ENCODE measurements at regions not wholly inside any gene's neighbourhood (a gene's known extent, or its start where the extent isn't known, plus 50 kb on each side); places are given as distances from the start of the nearest gene placed in this dataset.

- H3K36me3 Mint-ChIP-seq: no peaks in the 10 kb centered on the region
- no peak for ATAC-seq (ENCODE audit: low read depth)
- H3K4me3 Mint-ChIP-seq: no peak overlapping the region
- POLR2A ChIA-PET: no interaction called here
- H3K27me3 Mint-ChIP-seq: peaks cover under 1% of the 10 kb centered on the region
- no peak overlapping the region for H3K27ac Mint-ChIP-seq
- H3K4me1 Mint-ChIP-seq: no peaks in the 10 kb centered on the region
- H3K9me3 Mint-ChIP-seq: peaks cover 2% of the 10 kb centered on the region
- no peak for DNase-seq
Measured at GRCh38 chr11:15742626-15743519, 613.5 kb downstream of the SOX6 start.

- Mint-ChIP-seq H3K9me3 (peaks cover 2% of the 10 kb centered on the region), H3K36me3 (no peaks in the 10 kb centered on the region), H3K27me3 (peaks cover 3% of the 10 kb centered on the region), H3K27ac (no peak overlapping the region), H3K4me1 (no peaks in the 10 kb centered on the region), H3K4me3 (no peak overlapping the region)
- no peak for DNase-seq
- no peak for ATAC-seq (ENCODE audit: low read depth)
- POLR2A ChIA-PET: no interaction called here
Measured at GRCh38 chr11:15744693-15745092, 611.7 kb downstream of the SOX6 start.

- Mint-ChIP-seq H3K27me3 (peaks cover 3% of the 10 kb centered on the region), H3K36me3 (no peaks in the 10 kb centered on the region), H3K4me1 (no peaks in the 10 kb centered on the region), H3K9me3 (peaks cover 2% of the 10 kb centered on the region), H3K27ac (no peak overlapping the region), H3K4me3 (no peak overlapping the region)
- ATAC-seq (ENCODE audit: low read depth): no peak
- POLR2A ChIA-PET: no interaction called here
- DNase-seq: no peak
Measured at GRCh38 chr11:15745266-15745665, 611.1 kb downstream of the SOX6 start.

GRCh38 chr11:15747671-15748070, 608.7 kb downstream of the SOX6 start:
- no peak overlapping the region for H3K27ac Mint-ChIP-seq
- peaks cover 2% of the 10 kb centered on the region for H3K9me3 Mint-ChIP-seq
- no peak overlapping the region for H3K4me3 Mint-ChIP-seq
- H3K36me3 Mint-ChIP-seq: no peaks in the 10 kb centered on the region
- peaks cover 3% of the 10 kb centered on the region for H3K27me3 Mint-ChIP-seq
- DNase-seq: no peak
- no peak for ATAC-seq (ENCODE audit: low read depth)
- no peaks in the 10 kb centered on the region for H3K4me1 Mint-ChIP-seq
- POLR2A ChIA-PET: no interaction called here

DNA sequence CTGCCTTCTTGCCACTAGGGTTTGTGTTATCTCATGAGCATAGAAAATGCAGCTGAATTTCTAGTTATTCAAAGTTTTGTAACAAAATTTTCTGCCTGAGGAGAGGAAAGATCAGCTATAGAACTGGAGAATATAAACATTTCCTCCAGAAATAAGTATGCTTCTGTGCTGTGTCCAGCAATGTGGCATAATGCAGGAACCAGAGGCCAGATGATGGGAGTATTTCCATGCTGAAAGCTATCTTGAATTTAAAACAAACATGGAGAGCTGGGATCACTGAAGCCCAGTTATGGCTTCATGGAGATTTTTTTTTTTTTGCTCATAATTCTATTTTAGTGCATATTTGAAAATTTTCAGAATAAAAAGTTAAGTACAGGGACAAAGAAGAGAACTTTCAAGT, 608.2 kb downstream of the SOX6 start:
- DNase-seq (no peak), ATAC-seq (ENCODE audit: low read depth) (no peak)
- Mint-ChIP-seq H3K36me3 (no peaks in the 10 kb centered on the region), H3K4me3 (no peak overlapping the region), H3K4me1 (no peaks in the 10 kb centered on the region), H3K27me3 (peaks cover 3% of the 10 kb centered on the region), H3K9me3 (peaks cover 2% of the 10 kb centered on the region), H3K27ac (no peak overlapping the region)
- POLR2A ChIA-PET: no interaction called here

- H3K4me3 Mint-ChIP-seq: no peak overlapping the region
- H3K9me3 Mint-ChIP-seq: peaks cover 2% of the 10 kb centered on the region
- H3K27me3 Mint-ChIP-seq: peaks cover 3% of the 10 kb centered on the region
- POLR2A ChIA-PET: no interaction called here
- H3K4me1 Mint-ChIP-seq: no peaks in the 10 kb centered on the region
- no peaks in the 10 kb centered on the region for H3K36me3 Mint-ChIP-seq
- DNase-seq: no peak
- no peak for ATAC-seq (ENCODE audit: low read depth)
- no peak overlapping the region for H3K27ac Mint-ChIP-seq
Measured at GRCh38 chr11:15748741-15749140, 607.6 kb downstream of the SOX6 start.

DNA sequence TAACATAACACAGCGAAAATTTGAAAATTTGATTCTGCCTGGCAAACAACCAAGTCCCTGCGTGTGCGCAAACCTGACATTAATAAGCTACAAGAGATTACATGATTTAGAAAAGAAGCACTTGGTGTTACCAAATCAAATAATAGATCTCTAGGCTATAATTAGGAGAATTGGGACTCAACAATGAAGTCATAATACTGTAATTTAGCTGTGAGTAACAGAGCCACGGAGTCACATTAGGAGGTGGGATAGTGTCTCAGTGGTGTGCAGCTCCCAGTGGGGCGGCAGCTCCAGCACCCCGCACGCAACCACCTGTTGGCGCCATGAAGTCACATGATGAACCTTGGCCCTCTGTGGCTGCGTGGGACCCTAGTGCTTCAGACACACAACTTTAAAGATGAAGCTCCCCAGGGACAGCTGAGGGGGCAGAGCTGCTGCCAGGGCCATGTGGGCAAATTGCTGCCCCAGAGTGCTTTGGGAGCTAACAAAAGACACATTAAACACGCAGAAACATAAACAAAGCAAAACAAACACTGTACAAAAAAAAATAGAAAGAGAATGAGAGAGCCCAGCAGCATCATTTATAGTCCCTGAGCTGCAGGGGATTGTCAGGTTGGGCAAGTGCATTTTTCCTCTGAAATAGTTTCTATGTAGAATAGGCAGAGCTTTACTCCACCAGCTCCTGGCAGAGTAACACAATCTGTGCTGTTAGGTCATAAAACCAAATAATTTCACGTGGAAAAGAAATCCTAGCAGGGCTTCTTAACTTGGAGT, 605.6 kb downstream of the SOX6 start:
- H3K27ac Mint-ChIP-seq: no peak overlapping the region
- H3K27me3 Mint-ChIP-seq: peaks cover 3% of the 10 kb centered on the region
- H3K36me3 Mint-ChIP-seq: no peaks in the 10 kb centered on the region
- POLR2A ChIA-PET: no interaction called here
- DNase-seq (no peak), ATAC-seq (ENCODE audit: low read depth) (no peak)
- no peaks in the 10 kb centered on the region for H3K9me3 Mint-ChIP-seq
- H3K4me1 Mint-ChIP-seq: no peaks in the 10 kb centered on the region
- no peak overlapping the region for H3K4me3 Mint-ChIP-seq

GRCh38 chr11:15754221-15754620, 602.1 kb downstream of the SOX6 start:
- no peak overlapping the region for H3K4me3 Mint-ChIP-seq
- ATAC-seq (ENCODE audit: low read depth) (no peak), DNase-seq (no peak)
- no peaks in the 10 kb centered on the region for H3K9me3 Mint-ChIP-seq
- no peak overlapping the region for H3K27ac Mint-ChIP-seq
- POLR2A ChIA-PET: no interaction called here
- peaks cover 2% of the 10 kb centered on the region for H3K27me3 Mint-ChIP-seq
- H3K36me3 Mint-ChIP-seq: no peaks in the 10 kb centered on the region
- H3K4me1 Mint-ChIP-seq: no peaks in the 10 kb centered on the region

- Mint-ChIP-seq H3K36me3 (no peaks in the 10 kb centered on the region), H3K27me3 (peaks cover 2% of the 10 kb centered on the region), H3K4me3 (no peak overlapping the region), H3K4me1 (no peaks in the 10 kb centered on the region), H3K27ac (no peak overlapping the region), H3K9me3 (no peaks in the 10 kb centered on the region)
- POLR2A ChIA-PET: no interaction called here
- ATAC-seq (ENCODE audit: low read depth) (no peak), DNase-seq (no peak)
Measured at GRCh38 chr11:15757048-15757698, 599.2 kb downstream of the SOX6 start.

DNA sequence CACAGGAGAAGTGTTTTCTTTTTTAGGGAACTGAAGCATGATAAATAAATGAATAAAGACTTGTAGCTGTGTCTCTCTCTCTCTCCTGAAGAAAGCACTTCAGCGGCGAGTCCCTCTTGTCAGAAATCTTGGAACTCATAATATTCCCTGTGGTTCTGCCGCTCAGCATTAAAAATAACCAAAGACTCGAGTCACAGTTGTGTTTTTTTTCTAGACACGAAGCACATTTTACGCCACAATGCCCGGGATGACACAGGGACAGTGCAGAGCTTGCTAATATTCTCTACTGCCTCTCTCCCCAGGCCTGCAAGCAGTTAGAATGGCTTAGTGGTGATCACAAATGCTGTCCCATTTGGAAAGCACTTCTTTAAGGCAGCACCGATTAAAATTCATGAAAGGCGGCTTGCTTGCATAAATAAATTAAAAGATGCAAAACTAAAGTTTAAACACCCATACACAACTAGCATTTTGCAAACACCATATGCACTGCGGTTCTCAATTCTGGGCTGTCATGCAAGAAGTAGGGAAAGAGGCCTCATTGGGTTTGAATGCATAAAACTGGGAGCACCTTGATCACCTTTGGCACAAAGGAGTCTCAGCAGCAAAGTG, 597.4 kb downstream of the SOX6 start:
- Mint-ChIP-seq H3K27ac (no peak overlapping the region), H3K9me3 (no peaks in the 10 kb centered on the region), H3K27me3 (peaks cover 2% of the 10 kb centered on the region), H3K36me3 (no peaks in the 10 kb centered on the region), H3K4me1 (no peaks in the 10 kb centered on the region), H3K4me3 (no peak overlapping the region)
- no peak for ATAC-seq (ENCODE audit: low read depth)
- DNase-seq: no peak
- POLR2A ChIA-PET: no interaction called here

DNA sequence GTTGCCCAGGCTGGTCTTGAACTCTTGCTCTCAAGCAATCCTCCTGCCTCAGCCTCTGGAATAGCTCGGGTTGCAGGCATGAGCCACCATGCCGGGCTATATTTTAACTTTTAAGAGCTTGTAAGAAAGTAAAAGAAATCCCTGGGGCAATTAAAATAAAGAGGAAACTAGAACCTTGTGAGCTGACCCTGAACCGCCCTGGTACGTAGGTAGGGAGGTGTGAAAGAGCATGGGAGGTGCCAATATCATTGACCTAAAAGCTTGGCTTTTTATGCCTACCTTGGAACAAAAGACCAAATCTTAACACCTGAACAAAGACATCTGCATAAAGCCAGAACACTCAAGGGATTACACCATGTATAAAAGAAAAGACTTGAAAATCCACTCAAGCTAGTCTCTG, 595.1 kb downstream of the SOX6 start:
- Mint-ChIP-seq H3K4me3 (no peak overlapping the region), H3K9me3 (no peaks in the 10 kb centered on the region), H3K36me3 (no peaks in the 10 kb centered on the region), H3K27ac (no peak overlapping the region), H3K27me3 (peaks cover 2% of the 10 kb centered on the region), H3K4me1 (no peaks in the 10 kb centered on the region)
- no peak for DNase-seq
- POLR2A ChIA-PET: no interaction called here
- ATAC-seq (ENCODE audit: low read depth): no peak

GRCh38 chr11:15764326-15764725, 592.0 kb downstream of the SOX6 start:
- no peak overlapping the region for H3K4me3 Mint-ChIP-seq
- no peak overlapping the region for H3K27ac Mint-ChIP-seq
- H3K4me1 Mint-ChIP-seq: no peaks in the 10 kb centered on the region
- POLR2A ChIA-PET: no interaction called here
- DNase-seq (no peak), ATAC-seq (ENCODE audit: low read depth) (no peak)
- H3K27me3 Mint-ChIP-seq: no peaks in the 10 kb centered on the region
- no peaks in the 10 kb centered on the region for H3K36me3 Mint-ChIP-seq
- H3K9me3 Mint-ChIP-seq: no peaks in the 10 kb centered on the region

GRCh38 chr11:15764948-15765347, 591.4 kb downstream of the SOX6 start:
- Mint-ChIP-seq H3K4me1 (no peaks in the 10 kb centered on the region), H3K36me3 (no peaks in the 10 kb centered on the region), H3K4me3 (no peak overlapping the region), H3K27me3 (no peaks in the 10 kb centered on the region), H3K9me3 (no peaks in the 10 kb centered on the region), H3K27ac (no peak overlapping the region)
- DNase-seq (no peak), ATAC-seq (ENCODE audit: low read depth) (no peak)
- POLR2A ChIA-PET: no interaction called here

Measured in activated naive CD8-positive, alpha-beta T cell treated with anti-CD3 and anti-CD28 coated beads, Interleukin-2, amount 10 ng/mL, durations not matched to agents 7 days and 5 days (primary cell).